ENCODE measurements at regions not wholly inside any gene's neighbourhood (a gene's known extent, or its start where the extent isn't known, plus 50 kb on each side); places are given as distances from the start of the nearest gene placed in this dataset.

GRCh38 chr6:12505486-12505885 lies 211.1 kb upstream of the PHACTR1 start:
- TF ChIP-seq EZH2 (IDR thresholded peaks at IDR 0.05; ENCODE audit: borderline replicate concordance, low read depth, low read length, poor library complexity, severe bottlenecking) (no peak), CTCF (conservative IDR thresholded peaks at IDR 0.05; ENCODE audit: low read depth, low read length) (no peak)
